Islet precursor cell (in vitro differentiated cells): ENCODE measurements at regions not wholly inside any gene's neighbourhood (a gene's known extent, or its start where the extent isn't known, plus 50 kb on each side); places are given as distances from the start of the nearest gene placed in this dataset.
"Not testable (repeated sequence)": the region's sequence is repeated elsewhere in the genome, so short reads cannot be mapped to it uniquely, and the experiment has no call there.

ENCODE experiments used
- DNase-seq: peaks from one replicate; pipeline ENCODE4 v3.0.0-alpha.2; 2018

GRCh38 chrX:39421006-39421405, 619.7 kb downstream of the MID1IP1 start:
- DNase-seq, result peak; percentile 19

DNA sequence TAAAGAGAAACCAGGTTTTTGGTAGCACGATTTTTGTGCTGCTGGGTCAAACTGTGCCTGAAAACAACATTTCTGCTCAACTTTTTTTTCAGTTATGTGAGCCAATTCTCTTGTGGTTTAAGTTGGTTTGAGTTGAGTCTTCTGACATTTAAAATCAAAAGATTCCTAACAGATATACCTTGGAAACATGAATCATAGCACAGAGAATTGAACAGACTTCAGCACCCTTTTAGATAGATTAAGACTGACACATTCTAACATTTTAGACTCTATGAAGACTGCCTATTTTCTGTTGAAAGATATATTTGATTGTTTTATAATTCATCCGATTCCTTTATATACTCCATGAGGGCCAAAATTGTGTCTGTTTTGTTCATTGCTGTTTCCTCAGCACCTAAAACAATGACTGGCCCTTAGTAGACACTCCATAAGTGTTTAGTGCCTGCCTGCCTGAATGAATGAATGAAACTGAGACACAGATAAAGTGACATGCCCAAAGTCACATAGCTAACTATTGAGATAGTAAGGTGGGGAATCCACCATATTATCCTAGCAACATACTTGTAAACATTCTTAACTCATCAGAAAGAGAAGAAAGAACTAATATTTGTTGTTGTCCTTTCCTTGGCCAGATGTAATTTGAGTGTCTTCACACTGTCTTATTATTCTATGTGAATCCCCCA, 624.0 kb downstream of the MID1IP1 start:
- DNase-seq, result no peak

DNA sequence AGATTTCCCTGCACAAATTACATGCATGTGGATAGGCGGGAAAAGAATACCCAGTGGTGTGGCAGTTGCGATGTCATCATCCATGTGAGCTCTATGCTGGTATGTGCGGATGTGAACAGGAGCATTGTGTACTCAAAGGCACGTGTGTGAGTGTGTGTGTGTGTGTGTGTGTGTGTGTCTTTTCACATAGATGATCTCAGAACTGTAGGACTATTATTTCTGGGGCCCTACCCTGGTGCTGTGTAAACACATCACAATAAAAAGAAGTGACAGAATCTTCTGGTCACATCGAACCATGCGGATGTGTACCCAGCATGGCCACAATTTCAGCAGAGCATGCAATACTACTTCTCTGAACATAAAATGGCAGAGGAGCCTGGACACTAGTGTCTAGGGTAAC, 624.8 kb downstream of the MID1IP1 start:
- DNase-seq, result no peak

DNA sequence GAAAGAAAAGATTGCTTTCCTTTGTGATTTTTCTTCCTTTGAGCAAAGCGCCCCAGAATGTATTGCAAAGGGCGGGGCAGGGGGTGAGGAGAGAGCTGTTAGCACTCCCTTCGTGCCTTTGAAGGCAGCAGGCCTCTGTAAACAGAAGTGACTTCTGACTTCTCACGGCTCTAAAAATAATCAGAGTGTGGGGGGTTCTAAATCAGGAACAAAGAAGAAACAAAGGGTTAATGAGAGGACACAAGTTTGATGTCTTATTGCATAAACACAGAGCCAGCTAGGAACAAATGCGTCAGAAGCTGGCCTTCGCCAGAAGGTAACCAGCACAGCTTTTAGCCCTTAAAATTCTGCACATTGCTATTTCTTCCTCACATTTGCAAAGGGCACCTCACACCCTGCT, 626.2 kb downstream of the MID1IP1 start:
- no peak for DNase-seq

GRCh38 chrX:39427906-39428305, 626.6 kb downstream of the MID1IP1 start:
- no peak for DNase-seq

DNA sequence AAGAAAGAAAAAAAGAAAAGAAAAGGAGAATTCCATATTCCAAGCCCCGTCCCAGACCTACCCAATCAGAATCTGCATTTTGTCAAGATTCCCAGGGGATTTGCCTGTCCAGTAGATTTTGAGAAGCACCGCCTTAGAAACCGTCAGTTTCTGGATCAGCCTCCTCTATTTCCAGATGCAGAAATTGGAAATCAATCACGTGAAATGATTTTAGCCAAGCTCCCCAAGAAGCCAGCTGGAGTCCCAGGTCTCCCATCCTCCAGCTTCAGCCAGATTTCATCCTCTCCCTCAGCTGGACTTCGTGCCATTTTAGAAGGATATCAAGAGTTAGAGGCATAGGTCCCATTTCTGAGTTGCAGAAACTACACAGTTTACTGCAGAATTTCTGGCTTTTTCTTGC, 629.3 kb downstream of the MID1IP1 start:
- DNase-seq, result no peak

GRCh38 chrX:39431893-39432292, 630.6 kb downstream of the MID1IP1 start:
- DNase-seq, result no peak

- DNase-seq, result not testable (repeated sequence)
These were observed 633.4 kb downstream of the MID1IP1 start for GRCh38 chrX:39434671-39435070.

DNA sequence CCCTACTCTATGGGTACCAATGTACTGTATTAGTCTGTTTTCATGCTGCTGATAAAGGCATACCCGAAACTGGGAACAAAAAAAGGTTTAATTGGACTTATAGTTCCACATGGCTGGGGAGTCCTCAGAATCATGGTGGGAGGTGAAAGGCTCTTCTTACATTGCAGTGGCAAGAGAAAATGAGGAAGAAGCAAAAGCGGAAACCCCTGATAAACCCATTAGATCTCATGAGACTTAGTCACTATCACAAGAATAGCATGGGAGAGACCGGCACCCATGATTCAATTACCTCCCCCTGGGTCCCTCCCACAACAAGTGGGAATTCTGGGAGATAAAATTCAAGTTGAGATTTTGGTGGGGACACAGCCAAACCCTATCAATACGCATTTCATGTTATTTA, 635.3 kb downstream of the MID1IP1 start:
- DNase-seq, result not testable (repeated sequence)

DNA sequence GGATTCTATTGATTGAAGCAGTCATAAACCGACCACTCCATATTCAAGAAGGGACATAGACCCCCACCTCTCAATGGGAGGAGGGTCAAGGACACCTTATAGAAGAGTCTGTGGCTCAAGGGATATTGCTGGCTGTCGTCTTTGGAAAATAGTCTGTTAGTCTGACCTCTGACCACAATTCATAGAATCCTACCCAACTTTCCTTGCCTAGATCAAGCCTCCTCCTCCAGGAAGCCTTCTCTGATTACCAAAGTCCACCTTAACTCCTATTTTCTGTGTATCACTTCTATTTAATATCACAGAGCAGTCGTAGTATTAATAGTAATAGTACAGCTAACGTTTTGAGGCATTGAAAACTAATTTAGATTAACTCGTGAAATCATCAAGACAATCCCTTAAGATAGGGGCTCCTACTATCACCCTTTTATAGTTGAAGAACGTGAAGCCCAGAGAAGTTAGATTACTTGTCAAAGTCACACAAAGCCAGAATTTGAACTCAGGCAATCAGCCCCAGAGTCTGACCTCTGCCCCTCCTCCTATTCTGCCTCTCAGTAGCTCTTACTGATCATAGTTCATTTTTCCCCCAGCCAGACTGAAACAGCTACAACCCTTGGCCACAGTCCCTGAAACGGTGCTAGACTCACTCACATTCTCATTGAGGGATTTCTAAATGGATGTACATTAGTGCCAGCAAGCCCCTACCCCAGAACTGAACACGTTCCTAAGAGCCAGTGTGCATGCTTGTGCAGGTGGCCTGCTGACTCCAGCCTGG, 636.6 kb downstream of the MID1IP1 start:
- no peak for DNase-seq

GRCh38 chrX:39438603-39439602, 637.6 kb downstream of the MID1IP1 start:
- no peak for DNase-seq

DNA sequence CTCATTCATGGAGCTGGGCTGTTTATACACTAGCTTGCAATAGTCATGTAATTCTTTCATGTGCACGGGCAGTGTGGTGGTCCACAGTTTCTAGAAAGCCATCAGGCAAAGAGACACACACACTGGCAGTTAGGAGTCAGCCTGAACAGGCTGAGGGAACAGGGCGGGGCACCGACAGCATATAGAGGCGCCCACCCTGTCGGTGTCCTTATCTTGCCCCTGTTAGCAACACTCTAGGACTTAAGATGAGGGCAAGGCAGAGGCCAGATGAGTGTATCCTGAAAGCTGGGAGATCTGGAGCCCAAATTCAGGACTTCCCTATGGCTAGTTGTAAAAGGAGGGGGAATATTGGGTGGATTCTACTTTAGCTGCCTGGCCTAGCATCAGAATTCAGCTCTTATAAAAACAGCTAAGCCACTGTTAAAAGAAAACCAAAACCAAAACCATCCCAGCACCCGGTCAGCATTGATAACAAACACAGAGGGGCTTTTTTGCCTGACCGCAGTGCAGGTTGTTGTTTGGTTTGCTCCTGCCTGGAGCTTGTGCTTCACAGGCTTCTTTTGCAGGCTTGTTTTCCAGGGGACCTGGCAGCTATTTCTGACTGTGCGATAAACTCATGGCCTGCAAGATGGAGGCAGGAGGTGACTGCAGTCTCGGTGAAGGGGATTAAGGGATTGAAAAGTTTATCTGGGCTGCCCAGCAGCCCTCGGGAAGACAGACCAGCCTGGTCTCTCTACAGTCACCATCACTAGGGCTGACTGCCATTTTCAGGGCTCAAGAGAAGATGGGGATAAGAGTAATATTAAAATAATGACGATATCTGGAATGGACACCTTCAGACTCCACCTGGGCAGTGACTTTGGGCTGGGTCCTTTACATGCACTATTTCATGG, 638.9 kb downstream of the MID1IP1 start:
- DNase-seq, result no peak

GRCh38 chrX:39440799-39441284, 639.6 kb downstream of the MID1IP1 start:
- DNase-seq, result no peak

- DNase-seq, result no peak
These were observed 641.1 kb downstream of the MID1IP1 start for GRCh38 chrX:39442332-39442731.

DNA sequence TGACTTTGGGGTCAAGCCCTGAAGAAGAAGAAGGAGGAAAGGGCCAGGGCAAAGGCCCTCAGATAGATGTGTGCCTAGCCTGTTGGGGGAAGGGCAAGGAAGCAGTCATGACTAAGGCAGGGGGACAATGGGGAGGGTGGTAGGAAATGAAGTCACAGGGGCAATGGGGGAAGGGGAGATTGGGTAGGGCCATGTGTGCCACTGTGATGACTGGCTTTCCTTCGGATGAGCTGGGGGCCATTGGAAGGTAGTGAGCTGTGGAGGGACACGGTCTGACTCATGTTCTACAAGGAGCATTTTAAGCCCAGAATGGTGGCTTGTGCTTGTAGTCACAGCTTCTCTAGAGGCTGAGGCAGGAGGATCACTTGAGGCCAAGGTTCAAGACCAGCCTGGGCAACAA, 642.0 kb downstream of the MID1IP1 start:
- peak; percentile 56 for DNase-seq

DNA sequence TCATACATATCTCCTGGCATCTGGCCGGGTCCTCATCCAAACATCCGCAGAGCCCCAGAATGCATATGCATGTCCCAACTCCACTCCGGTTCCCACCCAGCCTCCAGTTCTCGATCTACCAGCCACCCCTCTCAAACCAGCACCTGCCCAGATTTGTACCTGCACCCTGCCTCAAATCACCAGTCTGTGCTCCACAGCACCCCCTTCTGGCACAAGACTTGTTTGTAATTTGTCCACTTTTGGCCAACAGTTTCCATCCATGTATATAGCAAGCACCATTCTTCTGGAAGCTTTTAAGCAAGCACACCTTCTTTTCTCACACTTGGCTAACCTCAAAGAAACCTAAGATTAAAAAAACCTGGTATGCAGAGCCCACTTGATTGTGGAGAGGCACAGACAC, 644.1 kb downstream of the MID1IP1 start:
- DNase-seq, result no peak

DNA sequence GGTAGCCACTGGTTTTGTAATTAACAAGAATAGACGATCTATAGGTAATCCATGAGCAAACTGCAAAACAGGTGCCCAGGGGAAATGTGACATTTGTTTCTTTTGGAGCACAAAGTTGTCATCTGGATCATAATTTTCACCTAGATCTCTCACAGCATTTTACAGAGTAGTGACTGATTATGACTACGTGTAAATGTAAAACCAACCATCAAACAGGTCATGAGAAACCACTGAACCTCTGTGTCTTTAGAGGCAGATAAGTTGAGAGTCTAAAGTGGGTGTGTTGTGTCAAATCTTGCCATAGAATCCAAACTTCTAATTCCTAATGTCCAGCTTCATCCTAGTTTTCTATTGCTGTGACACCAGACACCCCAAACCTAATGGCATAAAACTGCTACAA, 648.1 kb downstream of the MID1IP1 start:
- DNase-seq, result no peak

DNA sequence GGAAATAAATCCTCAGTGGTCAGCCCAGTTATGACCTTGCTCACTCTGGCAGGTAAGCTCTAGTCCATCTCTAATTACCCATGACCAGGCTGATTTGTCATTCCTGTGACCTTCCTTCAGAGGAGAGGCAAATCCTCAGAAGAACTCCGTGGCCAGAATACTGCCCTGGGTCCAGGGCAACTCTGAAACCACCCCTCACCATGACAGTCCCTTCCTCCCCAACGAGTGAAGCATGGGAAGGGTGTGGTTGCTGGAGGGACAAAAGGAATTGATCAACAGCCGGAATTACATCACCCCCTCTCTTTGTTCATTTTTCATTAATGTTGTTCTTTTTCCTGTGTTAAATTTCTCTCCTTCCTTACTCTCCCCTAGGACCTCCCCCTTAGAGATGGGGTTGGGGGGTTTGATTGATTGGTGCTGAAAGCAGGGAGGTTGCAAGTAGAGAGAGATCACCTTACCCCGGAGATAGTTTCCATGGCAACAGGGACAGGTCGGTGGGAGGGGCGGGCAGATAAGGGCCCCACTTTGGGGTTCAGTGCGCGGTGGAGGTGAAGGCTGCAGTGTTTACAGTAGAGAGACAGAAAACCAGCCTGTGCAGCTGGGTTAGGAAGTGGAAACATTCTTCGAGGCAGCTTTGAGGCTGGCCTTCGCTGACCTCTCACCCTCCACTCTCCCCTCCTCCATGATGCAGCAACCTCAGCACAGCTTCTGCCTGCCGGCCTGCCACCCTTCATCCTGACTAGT, 647.4 kb downstream of the BCOR start:
- no peak for DNase-seq

DNA sequence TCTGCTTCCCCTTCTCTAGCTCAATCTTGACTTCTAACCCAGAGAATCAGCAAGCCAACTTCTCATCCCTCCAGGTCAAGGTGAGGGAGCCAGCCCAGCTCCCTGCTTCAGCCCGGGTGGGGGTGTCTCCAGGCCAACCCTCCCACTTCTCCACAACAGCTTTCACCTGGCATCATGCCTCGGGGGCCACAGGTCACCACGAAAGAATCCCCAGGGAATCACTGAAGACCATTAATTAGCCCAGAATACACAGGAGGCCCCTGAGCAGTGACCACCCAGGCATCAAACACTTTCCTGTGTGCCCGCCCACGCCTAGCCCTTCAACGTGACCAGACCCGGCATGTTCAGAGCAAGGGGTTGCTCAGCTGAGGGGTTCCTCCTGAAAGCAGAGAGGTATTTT, 646.7 kb downstream of the BCOR start:
- no peak for DNase-seq

- no peak for DNase-seq
These were observed 645.4 kb downstream of the BCOR start for GRCh38 chrX:39452401-39452800.

DNA sequence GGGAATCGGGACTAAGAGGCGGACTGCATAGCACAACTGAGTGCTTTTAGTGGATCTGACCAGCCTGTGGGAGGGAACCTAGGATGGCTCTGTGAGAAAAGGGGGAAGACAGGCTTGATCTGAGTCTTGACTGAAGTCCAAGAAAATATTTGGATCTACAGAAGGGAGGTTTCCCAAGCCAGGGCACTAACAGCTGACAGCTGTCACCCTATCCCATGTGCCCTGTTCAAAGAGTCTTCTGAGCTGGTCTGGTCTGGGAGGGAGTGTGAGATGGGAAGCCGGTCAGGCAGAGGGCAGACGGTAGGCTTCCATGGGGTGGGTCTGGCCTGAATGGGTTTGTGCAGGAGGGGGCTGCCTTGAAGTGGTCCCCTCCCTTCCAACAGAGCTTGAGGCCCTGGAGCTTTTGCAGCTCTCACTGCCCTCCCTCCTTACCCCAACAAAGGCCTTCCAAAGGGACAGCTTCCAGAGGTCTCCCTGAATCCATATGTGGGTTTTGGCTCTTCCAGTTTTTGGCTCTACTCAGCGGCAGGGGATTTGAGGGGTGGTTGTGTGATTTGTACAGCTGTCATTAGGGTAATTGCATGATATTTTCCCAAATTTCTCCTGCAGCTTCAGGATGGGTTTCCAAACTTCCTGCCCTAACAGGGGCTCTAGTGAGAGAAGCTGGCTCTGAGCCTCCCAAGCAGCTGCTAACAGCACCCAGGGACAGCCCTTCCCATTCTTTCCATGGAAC, 643.7 kb downstream of the BCOR start:
- DNase-seq, result no peak
